ENCODE measurements at regions not wholly inside any gene's neighbourhood (a gene's known extent, or its start where the extent isn't known, plus 50 kb on each side); places are given as distances from the start of the nearest gene placed in this dataset.

DNA sequence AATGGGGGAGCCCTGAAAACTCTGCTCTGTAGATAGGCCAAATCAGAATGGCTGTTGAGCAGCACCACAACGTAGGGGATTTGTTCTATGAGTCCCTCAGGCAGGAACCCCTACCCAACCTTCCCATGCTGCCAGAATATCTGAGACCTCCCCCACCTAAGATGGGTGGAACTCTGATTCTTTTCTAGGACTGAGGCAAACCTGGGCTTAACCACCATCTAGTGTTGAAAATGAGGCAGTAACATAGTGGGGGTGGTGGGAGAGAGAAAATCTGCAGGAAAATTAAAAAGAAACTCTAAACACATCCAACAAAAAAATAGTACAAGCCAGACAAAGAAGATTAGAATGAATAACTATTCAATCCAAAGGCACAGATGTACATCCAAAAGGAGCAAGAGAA lies 228.4 kb downstream of the ATPSCKMT start:
- Histone ChIP-seq H3K4me3 (no peak overlapping the region), H3K79me2 (ENCODE audit: low read depth) (no peaks in the 10 kb centered on the region), H4K20me1 (ENCODE audit: insufficient read depth) (no peaks in the 10 kb centered on the region), H3K9me2 (ENCODE audit: insufficient read depth) (no peaks in the 10 kb centered on the region), H3K27me3 (ENCODE audit: insufficient read depth, low read depth) (no peaks in the 10 kb centered on the region), H3K36me3 (ENCODE audit: low read depth) (no peaks in the 10 kb centered on the region), H3K4me2 (no peak overlapping the region), H3K9me3 (ENCODE audit: insufficient read depth, low read depth) (peaks cover 18% of the 10 kb centered on the region; the same call in 1 of the 2 replicates), H3K4me1 (replicated peaks; ENCODE audit: insufficient read depth) (peaks cover 18% of the 10 kb centered on the region), H3K27ac (no peak overlapping the region), H2AFZ (no peak overlapping the region), H3F3A (ENCODE audit: insufficient read depth, low read depth) (0 out of 2 replicates have a peak, but pooled peaks cover 3% of the 10 kb centered on the region)
- no peak for DNase-seq
- POLR2A ChIA-PET (ENCODE audit: unreplicated experiment), result no interaction called here
- no TSS peak for BruUV-seq (replicated peaks)
- intact Hi-C loops (cut with micrococcal nuclease; ENCODE audit: unreplicated experiment), result no loop called here
- TF ChIP-seq EZH2 (IDR thresholded peaks at IDR 0.05; ENCODE audit: low read depth), result no peak
- TF ChIP-seq, protein P1, sequence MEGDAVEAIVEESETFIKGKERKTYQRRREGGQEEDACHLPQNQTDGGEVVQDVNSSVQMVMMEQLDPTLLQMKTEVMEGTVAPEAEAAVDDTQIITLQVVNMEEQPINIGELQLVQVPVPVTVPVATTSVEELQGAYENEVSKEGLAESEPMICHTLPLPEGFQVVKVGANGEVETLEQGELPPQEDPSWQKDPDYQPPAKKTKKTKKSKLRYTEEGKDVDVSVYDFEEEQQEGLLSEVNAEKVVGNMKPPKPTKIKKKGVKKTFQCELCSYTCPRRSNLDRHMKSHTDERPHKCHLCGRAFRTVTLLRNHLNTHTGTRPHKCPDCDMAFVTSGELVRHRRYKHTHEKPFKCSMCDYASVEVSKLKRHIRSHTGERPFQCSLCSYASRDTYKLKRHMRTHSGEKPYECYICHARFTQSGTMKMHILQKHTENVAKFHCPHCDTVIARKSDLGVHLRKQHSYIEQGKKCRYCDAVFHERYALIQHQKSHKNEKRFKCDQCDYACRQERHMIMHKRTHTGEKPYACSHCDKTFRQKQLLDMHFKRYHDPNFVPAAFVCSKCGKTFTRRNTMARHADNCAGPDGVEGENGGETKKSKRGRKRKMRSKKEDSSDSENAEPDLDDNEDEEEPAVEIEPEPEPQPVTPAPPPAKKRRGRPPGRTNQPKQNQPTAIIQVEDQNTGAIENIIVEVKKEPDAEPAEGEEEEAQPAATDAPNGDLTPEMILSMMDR (conservative IDR thresholded peaks at IDR 0.05), result no peak
- CTCF ChIA-PET, result no interaction called here

DNA sequence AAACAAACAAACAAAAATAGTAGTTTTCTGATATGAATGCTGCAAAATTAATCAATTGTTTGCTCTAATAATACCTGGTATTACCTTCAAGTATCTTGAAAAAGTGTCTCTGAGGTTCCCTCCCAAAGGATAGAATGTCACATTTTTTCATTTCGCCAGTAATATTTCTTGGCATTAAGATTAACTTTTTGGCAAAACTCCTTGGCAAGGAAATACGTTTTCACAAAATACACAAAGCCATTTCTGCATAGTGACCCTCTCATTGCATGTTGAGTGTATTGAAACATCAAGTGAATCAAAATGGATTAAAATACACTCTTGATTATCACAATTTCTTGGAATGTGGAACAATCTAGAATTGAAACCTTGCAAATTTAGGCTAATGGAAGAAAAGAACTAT lies 230.5 kb downstream of the ATPSCKMT start:
- Histone ChIP-seq H3K36me3 (ENCODE audit: low read depth) (no peaks in the 10 kb centered on the region), H3K79me2 (ENCODE audit: low read depth) (no peaks in the 10 kb centered on the region), H3K27me3 (ENCODE audit: insufficient read depth, low read depth) (no peaks in the 10 kb centered on the region), H4K20me1 (ENCODE audit: insufficient read depth) (no peaks in the 10 kb centered on the region), H3K4me2 (peak overlapping the region; percentile 21; the same call in 1 of the 2 replicates), H2AFZ (peak overlapping the region; percentile 41; the same call in 1 of the 2 replicates), H3K4me1 (replicated peaks; ENCODE audit: insufficient read depth) (peaks cover 18% of the 10 kb centered on the region), H3K9me3 (ENCODE audit: insufficient read depth, low read depth) (peaks cover 14% of the 10 kb centered on the region; the same call in 1 of the 2 replicates), H3K27ac (peak overlapping the region; percentile 61), H3K4me3 (no peak overlapping the region), H3F3A (ENCODE audit: insufficient read depth, low read depth) (0 out of 2 replicates have a peak, but pooled peaks cover 3% of the 10 kb centered on the region), H3K9me2 (ENCODE audit: insufficient read depth) (no peaks in the 10 kb centered on the region)
- intact Hi-C loops (cut with micrococcal nuclease; ENCODE audit: unreplicated experiment), result no loop called here
- POLR2A ChIA-PET (ENCODE audit: unreplicated experiment), result no interaction called here
- no peak for TF ChIP-seq EZH2 (IDR thresholded peaks at IDR 0.05; ENCODE audit: low read depth)
- TF ChIP-seq, protein P1 (conservative IDR thresholded peaks at IDR 0.05), result no peak
- BruUV-seq (replicated peaks), result no TSS peak
- DNase-seq, result no peak
- CTCF ChIA-PET, result no interaction called here

DNA sequence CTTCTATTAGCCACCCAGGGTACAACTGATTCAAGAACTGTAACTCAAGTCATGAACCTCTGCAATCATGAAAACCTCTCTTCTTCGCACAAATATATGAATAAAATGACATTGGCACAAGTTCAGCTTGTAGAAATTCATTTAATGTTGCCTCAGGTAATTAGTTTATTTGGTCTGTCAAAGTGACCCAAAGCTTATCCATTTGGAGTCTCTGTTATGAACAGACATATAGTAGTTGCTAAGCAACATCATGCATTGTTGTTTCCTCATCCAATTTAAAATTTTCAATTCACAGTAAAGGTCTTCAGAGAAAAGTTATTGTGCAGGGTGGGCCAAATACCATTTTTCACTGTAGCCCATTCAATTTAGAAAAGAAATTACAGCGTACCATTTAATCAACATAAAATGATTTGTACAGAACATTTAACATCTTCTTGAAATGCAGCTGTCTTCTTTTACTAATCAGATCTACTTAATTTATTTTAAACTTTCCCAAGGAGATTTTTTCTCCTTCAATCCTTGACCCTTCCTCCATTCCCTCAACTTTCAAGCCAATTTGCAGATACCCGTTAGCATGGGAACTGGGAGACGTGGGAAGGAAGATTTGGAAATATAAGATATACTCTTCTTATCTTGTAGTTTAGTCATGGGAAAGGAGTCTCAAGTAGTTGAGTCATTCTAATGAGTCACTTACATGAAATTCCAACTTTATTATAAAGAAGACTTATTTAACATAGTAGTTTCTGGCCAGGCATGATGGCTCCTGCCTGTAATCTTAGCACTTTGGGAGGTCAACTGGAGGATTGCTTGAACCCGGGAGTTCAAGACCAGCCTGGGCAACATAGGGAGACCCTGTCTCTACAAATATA lies 231.3 kb downstream of the ATPSCKMT start:
- Histone ChIP-seq H3K79me2 (ENCODE audit: low read depth) (no peaks in the 10 kb centered on the region), H2AFZ (peak overlapping the region; percentile 41; the same call in 1 of the 2 replicates), H4K20me1 (ENCODE audit: insufficient read depth) (no peaks in the 10 kb centered on the region), H3K27me3 (ENCODE audit: insufficient read depth, low read depth) (no peaks in the 10 kb centered on the region), H3K9me2 (ENCODE audit: insufficient read depth) (no peaks in the 10 kb centered on the region), H3K4me3 (no peak overlapping the region), H3K9me3 (ENCODE audit: insufficient read depth, low read depth) (peaks cover 14% of the 10 kb centered on the region; the same call in 1 of the 2 replicates), H3K4me2 (peak overlapping the region; percentile 21; the same call in 1 of the 2 replicates), H3K27ac (peak overlapping the region; percentile 61), H3K36me3 (ENCODE audit: low read depth) (no peaks in the 10 kb centered on the region), H3F3A (ENCODE audit: insufficient read depth, low read depth) (0 out of 2 replicates have a peak, but pooled peaks cover 3% of the 10 kb centered on the region), H3K4me1 (replicated peaks; ENCODE audit: insufficient read depth) (peaks cover 18% of the 10 kb centered on the region)
- intact Hi-C loops (cut with micrococcal nuclease; ENCODE audit: unreplicated experiment), result no loop called here
- BruUV-seq (replicated peaks), result no TSS peak
- peak in 1 of 2 experiments; percentile 85 for DNase-seq
- TF ChIP-seq, protein P1 (conservative IDR thresholded peaks at IDR 0.05), result no peak
- no peak for TF ChIP-seq EZH2 (IDR thresholded peaks at IDR 0.05; ENCODE audit: low read depth)
- ChIA-PET CTCF (no interaction called here), POLR2A (ENCODE audit: unreplicated experiment) (no interaction called here)
